GM12875 (cell line): ENCODE measurements at regions not wholly inside any gene's neighbourhood (a gene's known extent, or its start where the extent isn't known, plus 50 kb on each side); places are given as distances from the start of the nearest gene placed in this dataset.

Experiments used
- H3K4me3 ChIP-seq: one replicate; pipeline ENCODE4 v1.5.1; 2011; ENCODE audit warnings: low read depth, low read length, control low read depth
- CTCF ChIP-seq: IDR thresholded peaks from 2 replicates; pipeline ENCODE4 v1.5.1; 2011; ENCODE audit warnings: low read depth, mild to moderate bottlenecking, control low read depth, inconsistent platforms, low read length, moderate library complexity, borderline replicate concordance; ENCODE audit not compliant: insufficient read depth

- no peak for TF ChIP-seq CTCF
- H3K4me3 ChIP-seq = no peak overlapping the region
Measured at GRCh38 chr12:94803939-94804338, 153.6 kb upstream of the TMCC3 start.

DNA sequence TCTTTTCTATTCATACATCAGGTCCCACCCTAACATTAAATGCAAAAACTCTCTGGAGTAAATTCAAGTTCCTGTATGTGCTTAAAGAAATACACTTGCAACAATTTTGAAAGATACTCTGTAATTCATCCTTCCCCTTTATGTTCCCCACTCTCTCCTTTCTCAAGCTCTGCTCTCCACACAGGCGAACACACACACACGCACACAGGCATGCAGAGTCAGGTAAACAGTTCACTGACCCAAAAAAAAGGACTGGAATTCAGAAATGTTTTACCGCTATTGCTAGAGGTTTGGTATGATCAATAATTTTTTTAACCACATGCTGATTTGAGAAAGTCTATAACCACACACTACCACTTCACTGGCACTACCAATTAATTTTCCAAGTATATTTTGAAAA, 152.4 kb upstream of the TMCC3 start:
- no peak for TF ChIP-seq CTCF

GRCh38 chr12:94801745-94802144, 151.4 kb upstream of the TMCC3 start:
- no peak overlapping the region for H3K4me3 ChIP-seq
- TF ChIP-seq CTCF = no peak

More for the DNA sequence above, 152.4 kb upstream of the TMCC3 start:
- no peak overlapping the region for H3K4me3 ChIP-seq

- no peak for TF ChIP-seq CTCF
Measured at GRCh38 chr12:94799136-94799535, 148.8 kb upstream of the TMCC3 start.

DNA sequence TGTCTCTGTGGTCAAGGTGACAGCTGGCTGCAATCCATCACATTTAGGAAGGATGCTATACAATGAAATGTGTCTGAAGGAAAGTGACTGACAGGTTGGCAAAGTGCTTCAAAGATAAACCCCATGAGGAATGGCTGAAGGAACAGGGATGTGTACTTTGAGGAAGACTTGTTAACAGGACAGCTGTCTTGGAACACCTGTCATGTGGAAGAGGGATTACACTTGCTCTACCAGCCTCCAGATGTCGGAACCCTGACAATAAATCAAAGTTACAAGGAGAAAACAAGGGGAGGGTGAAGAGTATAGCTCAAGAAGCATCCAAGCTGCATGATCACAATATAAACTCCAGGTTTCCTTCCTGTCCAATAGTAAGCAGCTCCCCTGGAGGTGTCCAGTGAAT, 147.8 kb upstream of the TMCC3 start:
- H3K4me3 ChIP-seq = no peak overlapping the region
- no peak for TF ChIP-seq CTCF

More at GRCh38 chr12:94799136-94799535, 148.8 kb upstream of the TMCC3 start:
- no peak overlapping the region for H3K4me3 ChIP-seq

GRCh38 chr12:94795520-94795919, 145.2 kb upstream of the TMCC3 start:
- no peak overlapping the region for H3K4me3 ChIP-seq
- TF ChIP-seq CTCF = no peak

DNA sequence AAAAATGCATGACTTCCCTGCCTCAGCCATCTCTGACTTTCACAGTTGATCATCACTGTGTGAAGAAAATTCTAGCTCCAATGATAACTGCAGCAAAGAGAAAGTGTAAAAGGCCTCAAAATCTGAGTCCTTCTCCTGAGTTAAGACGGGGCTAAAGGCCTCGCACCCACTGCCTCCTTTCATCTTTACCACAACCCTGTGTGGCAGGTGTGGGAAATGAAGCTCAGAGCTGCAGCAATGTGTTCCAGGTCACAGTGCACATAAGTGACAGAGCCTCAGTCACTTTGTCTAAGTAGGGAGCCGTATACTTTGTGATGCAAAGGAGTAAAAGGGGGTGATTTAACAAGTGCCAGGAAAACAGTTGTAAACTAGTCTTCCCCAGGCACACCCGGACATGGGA, 144.7 kb upstream of the TMCC3 start:
- no peak for TF ChIP-seq CTCF
- no peak overlapping the region for H3K4me3 ChIP-seq
